Endometrial microvascular endothelial cells (primary cell): ENCODE measurements at regions not wholly inside any gene's neighbourhood (a gene's known extent, or its start where the extent isn't known, plus 50 kb on each side); places are given as distances from the start of the nearest gene placed in this dataset.
"Not testable (repeated sequence)": the region's sequence is repeated elsewhere in the genome, so short reads cannot be mapped to it uniquely, and the experiment has no call there.

Experiments
- in situ Hi-C: cut with HindIII; loops from 2 replicates; pipeline ENCODE4 v1.10.0; 2017; ENCODE audit warnings: low sequenced_read_pairs, low pct_unique_long_range_greater_than_20kb; ENCODE audit errors: inconsistent ontology term

- in situ Hi-C loops = no loop called here
Measured at GRCh38 chr22:25405841-25406509, 158.5 kb upstream of the GRK3 start.

DNA sequence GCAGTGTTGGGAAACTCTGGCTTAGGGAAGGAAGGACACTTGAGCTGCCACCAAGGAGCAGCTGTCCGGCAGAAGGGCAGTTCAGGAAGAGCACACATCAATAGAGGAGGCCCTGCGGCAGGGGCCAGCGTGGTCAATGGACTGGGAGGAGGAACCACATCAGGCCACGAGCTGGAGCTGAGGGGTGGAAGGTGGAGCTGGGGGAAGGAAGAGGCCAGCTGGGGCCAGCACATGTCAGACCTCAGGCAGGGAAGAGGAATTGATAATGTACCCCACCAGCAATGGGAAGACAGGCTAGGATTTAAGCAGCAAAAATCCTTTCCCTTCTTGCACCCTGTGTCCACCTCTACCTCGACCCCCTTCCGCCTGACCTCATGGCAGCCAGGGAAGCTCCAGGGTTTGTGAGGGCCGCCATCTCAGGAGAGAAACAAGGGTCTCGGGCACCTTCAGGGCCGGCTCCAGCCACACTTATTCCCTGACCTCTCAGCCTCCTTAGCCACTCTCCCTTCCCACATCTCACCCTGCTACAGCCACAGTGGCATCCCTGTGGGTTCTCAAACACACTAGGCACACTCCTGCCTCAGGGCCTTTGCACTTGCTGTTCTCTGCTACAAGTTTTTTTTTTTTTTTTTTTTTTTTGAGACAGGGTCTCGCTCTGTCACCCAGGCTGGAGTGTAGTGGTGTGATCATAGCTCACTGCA lies 157.8 kb upstream of the GRK3 start:
- in situ Hi-C loops = no loop called here

- in situ Hi-C loops = no loop called here
Measured at GRCh38 chr22:25407226-25407858, 157.1 kb upstream of the GRK3 start.

GRCh38 chr22:25407859-25408229 lies 156.6 kb upstream of the GRK3 start:
- in situ Hi-C loops = no loop called here

DNA sequence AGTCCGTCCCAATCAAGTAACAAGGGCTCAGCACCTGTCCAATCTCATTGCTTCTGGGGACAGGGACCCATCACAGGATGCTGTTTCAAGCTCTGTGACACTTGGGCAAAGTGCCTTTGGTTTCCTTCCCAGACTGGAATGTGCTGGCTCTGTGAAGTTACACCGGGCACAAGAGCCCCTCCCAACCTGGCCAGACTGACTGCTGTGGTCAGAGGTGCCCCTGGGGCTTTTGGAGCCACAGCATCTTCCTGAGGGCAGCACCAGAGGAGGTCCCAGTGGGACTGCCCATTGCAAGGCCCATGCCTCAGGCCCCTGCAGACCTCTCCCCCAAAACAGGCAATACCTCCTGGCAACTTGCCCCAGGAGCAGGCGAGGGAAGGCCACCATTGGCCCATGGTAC lies 155.2 kb upstream of the GRK3 start:
- in situ Hi-C loops = no loop called here

DNA sequence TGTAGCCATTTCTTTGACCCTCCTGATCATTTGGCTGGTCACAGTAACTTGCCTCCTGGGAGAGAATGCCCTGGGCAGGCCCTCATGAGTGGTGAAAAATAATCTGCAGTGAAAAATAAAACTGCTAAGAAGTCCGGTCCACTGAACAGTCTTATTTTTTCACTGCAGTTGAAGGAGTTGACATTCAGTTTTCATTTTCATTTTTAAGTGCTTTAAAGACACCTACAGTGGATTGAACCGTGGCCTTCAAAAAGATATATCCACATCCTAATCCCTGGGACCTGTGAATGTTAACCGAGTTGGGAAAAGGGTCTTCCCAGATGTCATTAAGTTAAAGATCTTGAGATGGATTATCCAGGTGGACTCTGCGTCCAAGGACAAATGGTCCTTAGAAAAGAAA lies 153.6 kb upstream of the GRK3 start:
- in situ Hi-C loops = no loop called here

- in situ Hi-C loops = no loop called here
Measured at GRCh38 chr22:25413620-25414019, 150.9 kb upstream of the GRK3 start.

DNA sequence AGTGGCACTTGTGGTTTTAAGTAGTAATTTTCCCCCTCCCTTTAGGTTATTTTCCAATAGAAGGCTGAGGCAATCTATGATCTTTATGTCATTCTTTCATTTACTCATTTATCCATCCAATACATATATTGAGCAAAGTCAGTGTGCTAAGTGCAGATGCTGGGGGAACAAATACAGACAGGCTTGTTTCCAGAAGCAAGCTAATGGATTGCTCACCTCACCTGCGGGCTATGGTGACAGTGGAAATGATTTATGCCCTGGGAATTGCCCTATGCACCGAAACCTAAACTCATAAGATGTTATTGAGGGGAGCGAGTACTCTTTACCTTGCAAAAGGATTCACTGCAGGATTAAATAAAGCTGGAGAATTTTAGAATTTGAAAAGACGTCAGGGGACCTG lies 148.7 kb upstream of the GRK3 start:
- in situ Hi-C loops = not testable (repeated sequence)

GRCh38 chr22:25417826-25418225 lies 146.6 kb upstream of the GRK3 start:
- in situ Hi-C loops = not testable (repeated sequence)

GRCh38 chr22:25419247-25420113 lies 145.0 kb upstream of the GRK3 start:
- in situ Hi-C loops = no loop called here

GRCh38 chr22:25420114-25420441 lies 144.4 kb upstream of the GRK3 start:
- in situ Hi-C loops = not testable (repeated sequence)

DNA sequence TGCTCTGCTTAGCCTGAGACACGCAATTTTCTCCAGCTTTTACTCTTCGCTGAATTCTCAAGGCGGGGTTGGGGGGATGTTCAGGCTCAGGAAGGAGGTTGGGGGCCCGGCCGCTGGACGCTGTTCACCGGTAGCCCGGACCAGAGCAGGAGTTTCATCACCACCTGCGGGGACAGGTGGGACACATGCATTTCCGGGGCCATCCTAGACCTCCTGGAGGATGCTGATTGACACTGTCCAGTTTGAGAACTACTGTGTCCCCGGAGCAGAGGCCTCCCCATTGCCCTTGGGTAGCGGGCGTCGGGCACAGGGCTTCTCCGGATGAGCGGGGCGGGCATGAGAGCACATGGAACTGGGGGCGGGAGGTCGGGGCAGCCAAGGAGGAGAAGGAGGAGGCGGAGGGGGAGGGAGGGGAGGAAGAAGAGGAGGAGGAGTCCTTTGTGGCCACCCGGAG lies 144.0 kb upstream of the GRK3 start:
- in situ Hi-C loops = no loop called here

DNA sequence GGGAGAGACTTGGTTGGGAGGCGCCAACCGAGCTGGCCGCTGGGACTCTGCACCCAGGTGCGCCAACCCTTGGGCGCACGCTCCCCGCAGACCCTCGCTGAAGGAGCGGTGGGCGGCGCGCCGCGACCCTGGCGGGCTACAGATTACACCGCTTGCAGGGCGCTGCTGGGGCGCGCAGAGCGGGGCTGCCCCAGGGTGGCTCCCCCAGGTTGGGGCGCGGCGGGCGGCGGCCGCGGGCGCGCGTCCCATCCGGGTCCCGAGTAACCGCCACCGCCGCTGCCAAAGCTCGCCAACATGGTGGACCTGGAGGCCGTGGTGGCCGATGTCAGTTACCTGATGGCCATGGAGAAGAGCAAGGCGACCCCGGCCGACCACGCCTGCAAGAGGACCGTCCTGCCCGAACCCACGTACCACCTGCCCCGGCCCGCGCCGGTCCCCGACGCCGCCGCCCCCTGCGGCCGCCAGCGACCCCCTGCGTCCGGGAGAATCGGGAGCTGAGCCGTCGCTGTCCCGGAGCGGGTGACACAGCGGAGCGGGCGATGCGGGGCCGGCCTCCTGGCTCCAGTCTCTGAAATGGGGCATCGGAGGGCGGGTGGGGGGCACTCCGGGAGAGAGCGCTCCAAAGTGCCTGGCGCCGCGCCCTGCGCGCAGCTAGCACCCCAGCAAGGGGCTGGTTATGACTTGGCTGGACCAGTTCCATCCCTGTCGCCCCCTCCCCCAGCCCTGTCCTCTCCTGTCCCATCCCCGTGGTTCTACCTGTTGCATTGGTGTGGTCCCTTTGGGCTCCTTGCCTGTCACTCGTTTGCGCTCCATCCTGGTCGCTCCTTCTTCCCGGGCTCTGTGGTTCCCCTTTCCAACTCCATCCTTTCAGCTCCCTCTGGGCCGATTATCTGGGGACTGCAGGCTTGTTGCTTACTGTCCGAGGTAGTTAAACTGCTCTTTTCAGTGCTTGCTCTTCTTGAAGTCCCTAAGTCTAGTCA lies 143.3 kb upstream of the GRK3 start:
- in situ Hi-C loops = no loop called here

GRCh38 chr22:25426530-25427308 lies 137.8 kb upstream of the GRK3 start:
- in situ Hi-C loops = loop anchor here (25.0 kb wide), 1 partner anchor 1839 kb away; the partner anchor contains the start of gene IGLL1

- in situ Hi-C loops = loop anchor here (25.0 kb wide), 1 partner anchor 1844 kb away; the partner anchor contains the start of gene IGLL1
Measured at GRCh38 chr22:25431637-25432342, 132.7 kb upstream of the GRK3 start.

- in situ Hi-C loops = loop anchor here (25.0 kb wide), 1 partner anchor 1846 kb away; the partner anchor contains the start of gene IGLL1
Measured at GRCh38 chr22:25433381-25433970, 131.0 kb upstream of the GRK3 start.
